Activated T-cell treated with anti-CD3 and anti-CD28 coated beads for 1 hour (primary cell): ENCODE measurements at regions not wholly inside any gene's neighbourhood (a gene's known extent, or its start where the extent isn't known, plus 50 kb on each side); places are given as distances from the start of the nearest gene placed in this dataset.

ENCODE experiments used
- DNase-seq: peaks from one replicate; pipeline ENCODE4 v3.0.0-alpha.2; 2020; ENCODE audit warnings: low read depth

- no peak for DNase-seq
Observed at GRCh38 chr2:128534688-128535392, 216.2 kb upstream of the HS6ST1 start.

GRCh38 chr2:128535953-128536352 lies 217.3 kb upstream of the HS6ST1 start:
- DNase-seq = no peak

DNA sequence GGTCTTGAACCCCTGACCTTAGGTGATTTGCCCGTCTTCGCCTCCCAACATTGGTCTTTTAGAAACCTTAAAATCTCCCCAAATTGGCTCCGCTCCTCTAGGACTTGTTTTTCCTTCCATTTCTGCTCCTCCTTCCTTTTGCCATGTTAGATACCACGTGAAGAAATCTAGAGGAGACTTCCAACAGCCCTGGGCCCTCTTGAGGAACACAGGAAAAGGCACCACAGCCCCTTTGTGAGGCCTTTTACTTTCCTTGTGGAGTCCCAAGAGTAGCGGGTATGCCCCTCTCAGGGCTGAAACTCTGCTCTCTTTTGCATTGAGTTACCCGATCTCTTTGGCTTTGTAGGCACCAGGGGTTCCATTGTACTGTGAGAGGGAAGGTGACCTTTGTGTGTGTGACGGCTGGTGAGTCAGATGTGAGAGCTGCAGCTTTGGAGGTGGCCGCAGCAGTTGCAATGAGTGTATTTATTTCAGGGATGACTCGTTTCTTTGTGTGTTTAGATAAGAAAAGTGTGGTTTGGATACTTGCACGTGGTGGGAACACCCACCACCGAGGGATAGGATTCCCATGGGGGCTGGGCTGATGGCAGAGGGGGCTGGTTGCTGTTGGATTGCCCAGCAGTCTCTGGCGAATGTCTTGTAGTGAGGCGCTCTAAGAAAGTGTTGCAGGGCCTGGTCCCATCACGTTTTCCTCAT lies 218.4 kb upstream of the HS6ST1 start:
- no peak for DNase-seq

DNA sequence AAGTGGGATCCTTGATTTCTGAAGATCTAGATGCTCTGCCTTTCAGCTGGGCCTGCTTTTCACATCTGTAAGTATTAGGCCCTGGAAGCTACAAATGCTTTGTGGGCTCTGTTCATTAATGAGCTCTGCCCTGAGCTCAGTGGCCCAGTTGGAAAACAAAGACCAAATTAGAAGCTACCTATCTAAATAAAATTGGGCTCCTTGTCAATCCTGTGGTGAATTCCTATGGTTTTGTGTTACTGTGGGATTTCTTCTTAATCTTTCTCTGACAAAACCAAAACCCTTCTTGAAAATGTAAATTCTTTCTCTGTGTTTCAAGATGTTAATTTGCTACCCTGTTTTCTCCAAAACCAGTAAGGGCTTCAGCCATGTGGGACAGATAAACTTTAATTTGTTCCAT lies 219.0 kb upstream of the HS6ST1 start:
- DNase-seq = no peak

DNA sequence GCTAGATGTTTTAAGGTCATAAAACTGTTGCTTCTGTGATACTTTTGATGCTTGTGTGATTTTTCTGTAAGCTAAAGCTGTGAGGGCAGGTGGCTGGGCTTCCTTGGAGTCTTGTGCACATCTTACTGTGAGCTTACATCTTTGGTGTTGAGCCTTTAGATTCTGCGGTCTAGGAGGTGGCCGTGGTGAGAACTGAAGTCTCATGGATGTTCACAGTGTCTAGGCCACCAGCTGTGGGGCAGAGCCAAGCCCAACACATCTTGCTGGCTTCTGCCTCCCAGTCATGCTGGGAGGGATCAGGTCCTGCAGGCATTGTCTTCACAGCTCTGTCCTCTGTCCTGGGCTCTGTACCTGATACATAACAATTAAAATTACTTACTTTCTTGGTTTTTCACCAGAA lies 219.7 kb upstream of the HS6ST1 start:
- no peak for DNase-seq

GRCh38 chr2:128540670-128541069 lies 222.0 kb upstream of the HS6ST1 start:
- DNase-seq = no peak

- DNase-seq = no peak
Observed at GRCh38 chr2:128541448-128541847, 222.8 kb upstream of the HS6ST1 start.

- no peak for DNase-seq
Observed at GRCh38 chr2:128543036-128543435, 224.4 kb upstream of the HS6ST1 start.

- no peak for DNase-seq
Observed at GRCh38 chr2:128543646-128544045, 225.0 kb upstream of the HS6ST1 start.

DNA sequence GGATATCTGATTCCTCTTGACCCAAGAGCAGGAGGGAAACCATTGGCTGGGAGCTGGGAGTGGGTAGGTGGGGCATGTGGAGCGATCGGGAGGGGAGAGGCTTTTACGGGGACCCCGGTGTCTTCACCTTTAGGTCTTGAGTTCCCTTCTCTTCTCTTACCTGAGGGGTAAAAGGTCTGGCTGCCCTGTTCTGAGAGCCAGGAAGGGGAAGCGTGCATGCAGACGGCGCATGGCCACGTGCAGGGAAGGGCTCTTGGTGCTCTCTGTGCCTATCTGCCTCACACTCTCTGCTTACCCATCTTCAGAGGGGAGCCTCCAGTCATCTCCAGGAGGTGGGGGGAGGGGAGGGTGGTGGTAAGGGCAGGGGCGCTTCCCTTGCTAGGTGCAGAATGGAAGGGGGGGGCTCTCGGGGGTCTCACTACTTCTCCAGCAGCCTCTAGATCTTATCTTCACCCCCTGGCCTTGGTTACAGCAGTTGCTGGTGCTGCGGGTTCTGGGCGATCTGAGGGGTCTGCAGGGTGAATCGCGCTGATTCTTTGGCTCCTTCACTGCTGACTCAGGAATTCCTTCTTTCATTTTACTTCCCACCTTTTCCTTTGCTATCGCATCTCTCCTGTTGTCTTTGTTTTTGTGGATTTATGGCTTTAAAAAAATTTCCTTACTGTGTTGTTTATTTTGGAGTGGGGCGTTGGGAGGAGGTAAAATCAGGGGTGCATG lies 225.8 kb upstream of the HS6ST1 start:
- DNase-seq = no peak

DNA sequence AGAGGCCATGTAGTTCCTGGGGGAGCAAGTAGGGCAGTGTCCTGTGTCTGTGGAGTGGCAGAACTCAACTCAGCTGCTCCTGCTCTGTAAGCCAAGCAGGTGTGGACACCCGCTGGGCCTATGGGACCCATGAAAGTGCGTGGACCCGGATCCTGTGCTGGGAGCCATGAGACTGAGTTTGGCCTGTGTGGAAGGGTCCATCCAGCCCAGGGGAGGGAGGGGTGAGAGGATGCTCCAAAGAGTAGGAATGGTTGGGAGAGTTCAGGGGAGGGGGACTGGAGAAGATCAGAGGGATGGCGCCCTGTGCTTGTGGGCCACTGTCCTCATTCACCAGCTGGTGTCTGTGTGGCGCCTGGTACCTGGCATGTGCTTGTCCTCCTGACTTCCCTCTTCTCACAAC lies 226.4 kb upstream of the HS6ST1 start:
- no peak for DNase-seq

GRCh38 chr2:128545829-128546228 lies 227.2 kb upstream of the HS6ST1 start:
- no peak for DNase-seq

GRCh38 chr2:128547667-128548066 lies 229.0 kb upstream of the HS6ST1 start:
- no peak for DNase-seq

GRCh38 chr2:128548461-128548891 lies 229.8 kb upstream of the HS6ST1 start:
- no peak for DNase-seq

DNA sequence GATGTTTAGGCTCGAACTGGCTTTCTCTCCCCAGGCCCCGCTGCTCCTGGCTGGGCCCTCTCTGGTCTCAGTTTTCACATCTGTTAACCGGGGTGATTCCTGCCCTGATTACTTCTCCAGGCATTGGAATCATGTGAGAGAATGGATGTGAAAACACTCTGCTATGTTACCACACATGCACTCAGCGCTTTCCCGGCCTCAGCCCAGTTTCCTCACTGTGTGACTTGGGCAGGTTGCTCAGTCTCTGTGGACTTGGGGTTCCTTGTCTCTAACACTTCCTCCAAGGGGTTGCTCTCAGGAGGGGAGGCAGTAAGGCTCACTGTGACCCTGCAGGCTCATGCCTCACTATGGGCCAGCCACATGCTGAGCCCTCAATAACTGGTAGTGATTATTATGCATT lies 230.4 kb upstream of the HS6ST1 start:
- no peak for DNase-seq

GRCh38 chr2:128549646-128550260 lies 231.1 kb upstream of the HS6ST1 start:
- DNase-seq = no peak

DNA sequence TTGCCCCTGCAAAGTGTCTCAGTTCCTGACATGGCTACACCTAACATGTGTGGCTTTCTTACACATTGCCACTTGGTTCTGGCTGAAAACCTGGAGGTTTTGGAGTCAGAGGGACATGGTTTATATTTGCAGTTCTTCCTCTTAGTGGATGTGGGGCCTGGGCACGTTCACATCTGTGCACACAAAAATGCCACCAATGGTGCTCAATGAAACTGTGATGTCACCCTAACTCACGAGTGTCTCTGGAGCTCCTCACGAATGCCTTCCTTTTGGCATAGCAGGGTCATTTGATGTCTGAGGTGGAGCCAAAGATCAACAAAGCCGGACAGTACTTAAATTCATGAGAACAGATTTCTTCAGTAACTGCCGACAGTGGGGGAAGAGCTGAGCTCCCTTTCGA lies 231.7 kb upstream of the HS6ST1 start:
- DNase-seq = no peak

GRCh38 chr2:128550801-128551416 lies 232.2 kb upstream of the HS6ST1 start:
- no peak for DNase-seq

DNA sequence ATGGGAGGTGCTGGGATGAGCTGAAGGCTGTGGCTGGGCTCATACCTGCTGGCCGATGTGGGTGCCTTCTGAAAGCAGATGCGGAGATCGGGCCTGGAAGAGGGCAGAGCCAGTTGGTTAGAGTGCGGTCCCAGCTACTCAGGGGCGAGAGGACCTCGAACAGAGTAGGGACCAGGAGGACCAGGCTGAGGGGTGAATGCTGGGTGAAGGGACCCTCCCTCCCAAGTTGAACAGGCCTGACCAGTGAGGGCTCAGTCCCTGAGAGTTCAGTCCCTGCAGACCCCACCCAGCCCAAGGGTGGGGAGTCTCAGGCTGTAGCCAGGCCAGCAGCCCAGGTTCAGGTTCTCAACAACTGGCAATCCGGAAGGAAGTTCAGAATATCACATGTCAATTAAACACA lies 232.8 kb upstream of the HS6ST1 start:
- DNase-seq = no peak

- no peak for DNase-seq
Observed at GRCh38 chr2:128552141-128552805, 233.6 kb upstream of the HS6ST1 start.

DNA sequence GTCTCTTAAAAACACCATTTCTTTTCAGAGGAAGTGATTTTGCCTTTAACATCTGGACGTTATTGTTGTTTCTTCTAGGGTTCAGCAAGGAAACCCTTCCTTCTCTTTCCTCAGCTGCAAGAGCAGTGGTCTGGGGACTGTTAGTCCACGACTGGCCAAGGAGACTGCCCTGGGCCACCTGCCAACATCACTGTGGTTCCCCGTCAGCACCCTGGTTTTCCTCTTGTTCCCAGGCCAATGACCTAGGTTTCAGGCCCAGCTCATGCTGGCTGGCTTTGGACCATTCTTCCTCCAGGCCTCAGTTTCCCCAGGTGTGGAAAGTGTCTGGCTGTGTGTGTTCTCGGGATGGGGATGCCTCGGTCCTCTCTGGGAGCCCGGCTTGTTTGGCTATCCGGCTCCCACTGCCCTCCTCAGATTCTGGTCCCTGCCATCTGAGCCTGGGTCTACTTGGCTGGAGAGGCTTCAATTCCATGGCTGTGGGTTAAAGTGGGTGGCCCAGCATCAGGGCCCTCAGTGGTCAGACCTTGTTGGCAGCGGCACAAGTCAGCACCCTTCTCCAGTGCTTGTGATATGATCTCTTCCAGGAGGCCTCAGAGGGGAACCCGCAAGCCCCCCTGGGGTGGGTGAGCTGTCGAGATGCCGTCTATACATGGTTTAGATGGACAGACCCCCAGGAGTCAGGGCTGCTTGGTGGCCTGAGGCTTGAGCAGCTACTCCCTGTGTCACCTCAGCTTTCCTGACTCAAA lies 234.3 kb upstream of the HS6ST1 start:
- DNase-seq = no peak
